CD14-positive monocyte (primary cell): ENCODE measurements at regions not wholly inside any gene's neighbourhood (a gene's known extent, or its start where the extent isn't known, plus 50 kb on each side); places are given as distances from the start of the nearest gene placed in this dataset.
"Not testable (repeated sequence)": the region's sequence is repeated elsewhere in the genome, so short reads cannot be mapped to it uniquely, and the experiment has no call there.

Experiments used
- DNase-seq, 3 donors: peaks; one replicate each; pipeline ENCODE4 v3.0.0-alpha.2; 2011 to 2022
- H2AFZ ChIP-seq: 2 replicates; pipeline ENCODE4 v1.6.0; 2012; ENCODE audit warnings: mild to moderate bottlenecking, low read depth, low read length, inconsistent platforms; ENCODE audit not compliant: insufficient read depth, poor library complexity, severe bottlenecking
- H3K27ac ChIP-seq, 2 donors: 1 replicate in 1 of 2; 2 replicates in 1 of 2; pipeline ENCODE4 v1.5.1; 2012 to 2013; ENCODE audit warnings: low read length in 2 of 2, control low read depth in 1 of 2, inconsistent platforms in 1 of 2, low read depth in 1 of 2, mild to moderate bottlenecking in 1 of 2
- H3K27me3 ChIP-seq, 2 donors: one replicate each; pipeline versions ENCODE4 v1.6.0 to v1.6.1; 2011 to 2013; ENCODE audit warnings: low read length in 2 of 2; ENCODE audit not compliant: control insufficient read depth in 2 of 2, insufficient read depth in 2 of 2
- H3K36me3 ChIP-seq, 2 donors: replicated peaks in 1 of 2; 1 replicate in 1 of 2; 2 replicates in 1 of 2; pipeline versions ENCODE4 v1.5.1 to v1.6.1; 2012 to 2013; ENCODE audit warnings: low read length in 2 of 2, control low read depth in 1 of 2, inconsistent platforms in 1 of 2, mild to moderate bottlenecking in 1 of 2; ENCODE audit not compliant: insufficient read depth in 2 of 2, control insufficient read depth in 1 of 2
- H3K4me1 ChIP-seq, 2 donors: 1 replicate in 1 of 2; 2 replicates in 1 of 2; pipeline versions ENCODE4 v1.5.1 to v1.6.1; 2012 to 2013; ENCODE audit warnings: low read length in 2 of 2, control low read depth in 1 of 2, inconsistent platforms in 1 of 2, mild to moderate bottlenecking in 1 of 2, moderate library complexity in 1 of 2; ENCODE audit not compliant: insufficient read depth in 2 of 2, control insufficient read depth in 1 of 2
- H3K4me2 ChIP-seq: replicated peaks from 2 replicates; pipeline ENCODE3; 2012; ENCODE audit warnings: low read length, moderate library complexity, mild to moderate bottlenecking; ENCODE audit not compliant: poor library complexity, severe bottlenecking; ENCODE audit errors: extremely low read depth
- H3K4me3 ChIP-seq, 3 experiments: fragments of 200-600 bp in 1 of 3; sonication (generic) in 1 of 3; replicated peaks in 1 of 3; 1 replicate in 2 of 3; 2 replicates in 1 of 3; pipeline ENCODE4 v1.5.1; 2011 to 2013; ENCODE audit warnings: low read length in 3 of 3, mild to moderate bottlenecking in 3 of 3, control low read depth in 2 of 3, low read depth in 2 of 3, inconsistent platforms in 1 of 3, moderate library complexity in 1 of 3
- H3K79me2 ChIP-seq: 2 replicates; pipeline ENCODE4 v1.6.0; 2012; ENCODE audit warnings: mild to moderate bottlenecking, control low read depth, inconsistent platforms, low read length, moderate library complexity; ENCODE audit not compliant: insufficient read depth
- H3K9ac ChIP-seq: 2 replicates; pipeline ENCODE4 v1.6.0; 2017; ENCODE audit warnings: low read length, mild to moderate bottlenecking; ENCODE audit not compliant: insufficient read depth, poor library complexity, severe bottlenecking
- H3K9me3 ChIP-seq, 2 donors: replicated peaks in 1 of 2; 1 replicate in 1 of 2; 2 replicates in 1 of 2; pipeline versions ENCODE4 v1.5.1 to v1.6.1; 2012 to 2013; ENCODE audit warnings: low read length in 2 of 2, control low read depth in 1 of 2; ENCODE audit not compliant: control insufficient read depth in 1 of 2, insufficient read depth in 1 of 2
- H4K20me1 ChIP-seq: 2 replicates; pipeline ENCODE4 v1.6.0; 2012; ENCODE audit warnings: mild to moderate bottlenecking, low read length, control low read depth, moderate library complexity; ENCODE audit not compliant: insufficient read depth
- H3K27ac Mint-ChIP-seq, 7 donors: one replicate each; pipeline ENCODE4 v1.8.0; 2020; ENCODE audit warnings: mild to moderate bottlenecking in 7 of 7, mixed read lengths in 7 of 7, moderate library complexity in 6 of 7, inconsistent platforms in 2 of 7
- H3K27me3 Mint-ChIP-seq, 3 donors: one replicate each; pipeline ENCODE4 v1.8.0; 2021 to 2022; ENCODE audit warnings: low read depth in 3 of 3, mild to moderate bottlenecking in 3 of 3, mixed read lengths in 3 of 3, moderate library complexity in 3 of 3, inconsistent platforms in 1 of 3
- H3K36me3 Mint-ChIP-seq, 2 donors: one replicate each; pipeline ENCODE4 v1.8.0; 2020; ENCODE audit warnings: mixed read lengths in 2 of 2, inconsistent platforms in 1 of 2, mild to moderate bottlenecking in 1 of 2
- H3K4me1 Mint-ChIP-seq: one replicate; pipeline ENCODE4 v1.8.0; 2020; ENCODE audit warnings: mild to moderate bottlenecking, mixed read lengths
- H3K4me3 Mint-ChIP-seq, 2 donors: one replicate each; pipeline ENCODE4 v1.8.0; 2020; ENCODE audit warnings: mild to moderate bottlenecking in 2 of 2, mixed read lengths in 2 of 2, moderate library complexity in 1 of 2
- H3K9me3 Mint-ChIP-seq, 7 donors: one replicate each; pipeline ENCODE4 v1.8.0; 2020 to 2022; ENCODE audit warnings: mixed read lengths in 7 of 7, mild to moderate bottlenecking in 6 of 7, moderate library complexity in 6 of 7, inconsistent platforms in 2 of 7
- WGBS: methylation state at CpG from one replicate; pipeline ENCODE4 v1.1.5; 2013; ENCODE audit warnings: missing lambda C conversion rate; ENCODE audit not compliant: insufficient coverage; 5-methylcytosine and 5-hydroxymethylcytosine counted together
- intact Hi-C, 2 donors: fragments of 100-400 bp; cut with micrococcal nuclease; formaldehyde crosslinking; loops; one replicate each; pipeline versions ENCODE4 v1.15.0 to v1.15.1; 2023
- TF ChIP-seq, protein P1 (sequence below): fragments of 200-600 bp; IDR thresholded peaks from one replicate; pipeline ENCODE4 v1.8.0; 2022; ENCODE audit warnings: antibody characterized with exemption, mild to moderate bottlenecking

- no peak overlapping the region for H3K27ac Mint-ChIP-seq
- Histone ChIP-seq H3K4me1 (no peaks in the 10 kb centered on the region), H3K4me2 (no peak overlapping the region), H3K4me3 (no peak overlapping the region), H3K79me2 (no peaks in the 10 kb centered on the region), H3K9me3 (no peaks in the 10 kb centered on the region), H3K36me3 (no peaks in the 10 kb centered on the region), H3K9ac (no peak overlapping the region), H2AFZ (no peak overlapping the region), H4K20me1 (no peaks in the 10 kb centered on the region), H3K27ac (no peak overlapping the region), H3K27me3 (no peaks in the 10 kb centered on the region)
- intact Hi-C loops = no loop called here
- H3K36me3 Mint-ChIP-seq = no peaks in the 10 kb centered on the region
- TF ChIP-seq, protein P1, sequence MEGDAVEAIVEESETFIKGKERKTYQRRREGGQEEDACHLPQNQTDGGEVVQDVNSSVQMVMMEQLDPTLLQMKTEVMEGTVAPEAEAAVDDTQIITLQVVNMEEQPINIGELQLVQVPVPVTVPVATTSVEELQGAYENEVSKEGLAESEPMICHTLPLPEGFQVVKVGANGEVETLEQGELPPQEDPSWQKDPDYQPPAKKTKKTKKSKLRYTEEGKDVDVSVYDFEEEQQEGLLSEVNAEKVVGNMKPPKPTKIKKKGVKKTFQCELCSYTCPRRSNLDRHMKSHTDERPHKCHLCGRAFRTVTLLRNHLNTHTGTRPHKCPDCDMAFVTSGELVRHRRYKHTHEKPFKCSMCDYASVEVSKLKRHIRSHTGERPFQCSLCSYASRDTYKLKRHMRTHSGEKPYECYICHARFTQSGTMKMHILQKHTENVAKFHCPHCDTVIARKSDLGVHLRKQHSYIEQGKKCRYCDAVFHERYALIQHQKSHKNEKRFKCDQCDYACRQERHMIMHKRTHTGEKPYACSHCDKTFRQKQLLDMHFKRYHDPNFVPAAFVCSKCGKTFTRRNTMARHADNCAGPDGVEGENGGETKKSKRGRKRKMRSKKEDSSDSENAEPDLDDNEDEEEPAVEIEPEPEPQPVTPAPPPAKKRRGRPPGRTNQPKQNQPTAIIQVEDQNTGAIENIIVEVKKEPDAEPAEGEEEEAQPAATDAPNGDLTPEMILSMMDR = no peak
- no peak for DNase-seq
- no peaks in the 10 kb centered on the region for H3K27me3 Mint-ChIP-seq
- H3K9me3 Mint-ChIP-seq = peaks cover 0 to 2% (median 0%) of the 10 kb centered on the region in 7 donors
- no peaks in the 10 kb centered on the region for H3K4me1 Mint-ChIP-seq
- 100% methylated on average over 2 of the region's 2 CpGs for WGBS
- no peak overlapping the region for H3K4me3 Mint-ChIP-seq
Measured at GRCh38 chr2:182504903-182505302, 78.1 kb upstream of the PDE1A start.

GRCh38 chr2:182506606-182507005, 79.8 kb upstream of the PDE1A start:
- no peaks in the 10 kb centered on the region for H3K36me3 ChIP-seq
- H4K20me1 ChIP-seq = no peaks in the 10 kb centered on the region
- no peak for DNase-seq
- H3K9ac ChIP-seq = no peak overlapping the region
- Mint-ChIP-seq H3K4me3 (no peak overlapping the region), H3K36me3 (no peaks in the 10 kb centered on the region), H3K27me3 (no peaks in the 10 kb centered on the region), H3K4me1 (no peaks in the 10 kb centered on the region), H3K9me3 (peaks cover 0 to 6% (median 1%) of the 10 kb centered on the region in 7 donors), H3K27ac (no peak overlapping the region)
- H3K9me3 ChIP-seq = peaks cover 0 to under 1% of the 10 kb centered on the region in 2 donors
- no peak overlapping the region for H3K4me3 ChIP-seq
- intact Hi-C loops = no loop called here
- no peaks in the 10 kb centered on the region for H3K27me3 ChIP-seq
- no peak overlapping the region for H3K27ac ChIP-seq
- TF ChIP-seq, protein P1 = no peak
- H3K79me2 ChIP-seq = no peaks in the 10 kb centered on the region
- H3K4me1 ChIP-seq = no peaks in the 10 kb centered on the region
- H2AFZ ChIP-seq = no peak overlapping the region
- H3K4me2 ChIP-seq = no peak overlapping the region

DNA sequence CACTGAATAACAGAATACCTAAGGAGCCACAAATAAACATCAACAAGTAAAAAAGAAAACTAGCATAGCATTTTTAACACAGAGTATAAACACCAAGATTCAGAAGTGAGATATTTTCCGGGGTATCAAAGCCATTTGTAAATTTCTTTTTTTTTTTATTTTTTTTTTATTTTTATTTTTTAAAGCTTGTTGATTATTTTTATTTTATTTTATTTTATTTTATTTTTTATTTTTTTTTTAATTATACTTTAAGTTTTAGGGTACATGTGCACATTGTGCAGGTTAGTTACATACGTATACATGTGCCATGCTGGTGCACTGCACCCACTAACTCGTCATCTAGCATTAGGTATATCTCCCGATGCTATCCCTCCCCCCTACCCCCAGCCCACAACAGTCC, 81.7 kb upstream of the PDE1A start:
- H3K4me1 Mint-ChIP-seq = not testable (repeated sequence)

More for the DNA sequence above, 81.7 kb upstream of the PDE1A start:
- H3K27ac ChIP-seq, DNase-seq, H3K27ac Mint-ChIP-seq, H3K36me3 Mint-ChIP-seq, H3K9me3 ChIP-seq, H3K4me3 ChIP-seq, H3K27me3 Mint-ChIP-seq, intact Hi-C loops, H3K9ac ChIP-seq, H3K4me3 Mint-ChIP-seq, H3K36me3 ChIP-seq, H3K9me3 Mint-ChIP-seq, H3K4me2 ChIP-seq, H4K20me1 ChIP-seq, H3K4me1 ChIP-seq, H2AFZ ChIP-seq, H3K27me3 ChIP-seq, H3K79me2 ChIP-seq: not testable (repeated sequence)
- WGBS = no CpG with 5 or more reads among the region's 4 CpGs
